ENCODE measurements at regions not wholly inside any gene's neighbourhood (a gene's known extent, or its start where the extent isn't known, plus 50 kb on each side); places are given as distances from the start of the nearest gene placed in this dataset.

GRCh38 chr10:36592964-36593363 lies 532.4 kb upstream of the ANKRD30A start:
- DNase-seq (ENCODE audit: low spot score): no peak
- intact Hi-C loops (cut with DNase I): no loop called here

- DNase-seq (ENCODE audit: low spot score): no peak
- intact Hi-C loops (cut with DNase I): no loop called here
These were observed 534.0 kb upstream of the ANKRD30A start for GRCh38 chr10:36591436-36591835.

- no peak for DNase-seq (ENCODE audit: low spot score)
- intact Hi-C loops (cut with DNase I): no loop called here
These were observed 541.7 kb upstream of the ANKRD30A start for GRCh38 chr10:36583690-36584089.

- intact Hi-C loops (cut with DNase I): no loop called here
- no peak for DNase-seq (ENCODE audit: low spot score)
These were observed 544.2 kb upstream of the ANKRD30A start for GRCh38 chr10:36581237-36581636.

GRCh38 chr10:36578306-36578705 lies 547.1 kb upstream of the ANKRD30A start:
- DNase-seq (ENCODE audit: low spot score): no peak

GRCh38 chr10:36577126-36577525 lies 548.3 kb upstream of the ANKRD30A start:
- intact Hi-C loops (cut with DNase I): no loop called here
- DNase-seq (ENCODE audit: low spot score): no peak

More at GRCh38 chr10:36578306-36578705, 547.1 kb upstream of the ANKRD30A start:
- intact Hi-C loops (cut with DNase I): no loop called here

GRCh38 chr10:36574207-36574606 lies 551.2 kb upstream of the ANKRD30A start:
- no peak for DNase-seq (ENCODE audit: low spot score)
- intact Hi-C loops (cut with DNase I): no loop called here

- intact Hi-C loops (cut with DNase I): no loop called here
- no peak for DNase-seq (ENCODE audit: low spot score)
These were observed 552.2 kb upstream of the ANKRD30A start for GRCh38 chr10:36573246-36573645.

GRCh38 chr10:36564433-36564832 lies 561.0 kb upstream of the ANKRD30A start:
- intact Hi-C loops (cut with DNase I): no loop called here
- DNase-seq (ENCODE audit: low spot score): no peak

GRCh38 chr10:36559412-36560400 lies 565.7 kb upstream of the ANKRD30A start:
- no peak for DNase-seq (ENCODE audit: low spot score)
- intact Hi-C loops (cut with DNase I): no loop called here

- intact Hi-C loops (cut with DNase I): no loop called here
- no peak for DNase-seq (ENCODE audit: low spot score)
These were observed 568.9 kb upstream of the ANKRD30A start for GRCh38 chr10:36556468-36556867.

- DNase-seq (ENCODE audit: low spot score): no peak
- intact Hi-C loops (cut with DNase I): no loop called here
These were observed 570.4 kb upstream of the ANKRD30A start for GRCh38 chr10:36555036-36555435.

- no peak for DNase-seq (ENCODE audit: low spot score)
- intact Hi-C loops (cut with DNase I): no loop called here
These were observed 577.4 kb upstream of the ANKRD30A start for GRCh38 chr10:36547965-36548364.

- DNase-seq (ENCODE audit: low spot score): no peak
- intact Hi-C loops (cut with DNase I): no loop called here
These were observed 582.9 kb upstream of the ANKRD30A start for GRCh38 chr10:36542493-36542892.

GRCh38 chr10:36540611-36541010 lies 584.8 kb upstream of the ANKRD30A start:
- no peak for DNase-seq (ENCODE audit: low spot score)
- intact Hi-C loops (cut with DNase I): no loop called here

GRCh38 chr10:36538953-36539586 lies 586.3 kb upstream of the ANKRD30A start:
- intact Hi-C loops (cut with DNase I): no loop called here
- DNase-seq (ENCODE audit: low spot score): no peak

GRCh38 chr10:36534471-36535002 lies 590.9 kb upstream of the ANKRD30A start:
- no peak for DNase-seq (ENCODE audit: low spot score)
- intact Hi-C loops (cut with DNase I): no loop called here

- no peak for DNase-seq (ENCODE audit: low spot score)
- intact Hi-C loops (cut with DNase I): no loop called here
These were observed 591.5 kb upstream of the ANKRD30A start for GRCh38 chr10:36533861-36534260.

GRCh38 chr10:36533316-36533715 lies 592.1 kb upstream of the ANKRD30A start:
- DNase-seq (ENCODE audit: low spot score): no peak
- intact Hi-C loops (cut with DNase I): no loop called here

- DNase-seq (ENCODE audit: low spot score): no peak
- intact Hi-C loops (cut with DNase I): no loop called here
These were observed 593.8 kb upstream of the ANKRD30A start for GRCh38 chr10:36531621-36532020.

- intact Hi-C loops (cut with DNase I): no loop called here
- no peak for DNase-seq (ENCODE audit: low spot score)
These were observed 599.4 kb upstream of the ANKRD30A start for GRCh38 chr10:36526033-36526432.

Measured in cardiac septum (tissue), 1 donor.